OCI-M2 (cell line): ENCODE measurements at regions not wholly inside any gene's neighbourhood (a gene's known extent, or its start where the extent isn't known, plus 50 kb on each side); places are given as distances from the start of the nearest gene placed in this dataset.

ENCODE experiments used
- DNase-seq: peaks from one replicate; lab custom pipeline; 2025; ENCODE audit not compliant: unreplicated experiment; lab: John Stamatoyannopoulos, UW

- no peak for DNase-seq
Measured at GRCh38 chr2:128708106-128708816, 389.6 kb upstream of the HS6ST1 start.

GRCh38 chr2:128710242-128710641 is 391.6 kb upstream of the HS6ST1 start:
- no peak for DNase-seq

- DNase-seq = no peak
Measured at GRCh38 chr2:128710729-128711128, 392.1 kb upstream of the HS6ST1 start.

GRCh38 chr2:128714285-128714684 is 395.6 kb upstream of the HS6ST1 start:
- no peak for DNase-seq

- no peak for DNase-seq
Measured at GRCh38 chr2:128714851-128715312, 396.2 kb upstream of the HS6ST1 start.

GRCh38 chr2:128715360-128715759 is 396.7 kb upstream of the HS6ST1 start:
- DNase-seq = no peak

GRCh38 chr2:128716299-128716721 is 397.6 kb upstream of the HS6ST1 start:
- no peak for DNase-seq

- no peak for DNase-seq
Measured at GRCh38 chr2:128717758-128718710, 399.4 kb upstream of the HS6ST1 start.

GRCh38 chr2:128720080-128721022 is 401.7 kb upstream of the HS6ST1 start:
- no peak for DNase-seq

GRCh38 chr2:128721096-128721495 is 402.4 kb upstream of the HS6ST1 start:
- no peak for DNase-seq

GRCh38 chr2:128722489-128722888 is 403.8 kb upstream of the HS6ST1 start:
- DNase-seq = no peak

- no peak for DNase-seq
Measured at GRCh38 chr2:128724547-128724946, 405.9 kb upstream of the HS6ST1 start.

GRCh38 chr2:128724972-128725371 is 406.3 kb upstream of the HS6ST1 start:
- DNase-seq = no peak

GRCh38 chr2:128726236-128726635 is 407.6 kb upstream of the HS6ST1 start:
- no peak for DNase-seq

- DNase-seq = no peak
Measured at GRCh38 chr2:128726911-128727310, 408.2 kb upstream of the HS6ST1 start.

- DNase-seq = no peak
Measured at GRCh38 chr2:128727404-128727803, 408.7 kb upstream of the HS6ST1 start.

- no peak for DNase-seq
Measured at GRCh38 chr2:128727914-128728313, 409.2 kb upstream of the HS6ST1 start.

GRCh38 chr2:128729051-128729450 is 410.4 kb upstream of the HS6ST1 start:
- DNase-seq = no peak

- DNase-seq = no peak
Measured at GRCh38 chr2:128731994-128732650, 413.5 kb upstream of the HS6ST1 start.

GRCh38 chr2:128732976-128733431 is 414.3 kb upstream of the HS6ST1 start:
- DNase-seq = no peak
